ENCODE measurements at regions not wholly inside any gene's neighbourhood (a gene's known extent, or its start where the extent isn't known, plus 50 kb on each side); places are given as distances from the start of the nearest gene placed in this dataset.

- DNase-seq (ENCODE audit: low read depth), result no peak
- Histone ChIP-seq H3K4me3 (ENCODE audit: low read depth, low read length) (no peak overlapping the region), H3K27me3 (ENCODE audit: control insufficient read depth, insufficient read depth, low read length) (no peaks in the 10 kb centered on the region), H3K36me3 (ENCODE audit: control insufficient read depth, insufficient read depth, low read length) (no peaks in the 10 kb centered on the region)
- TF ChIP-seq, protein P1, sequence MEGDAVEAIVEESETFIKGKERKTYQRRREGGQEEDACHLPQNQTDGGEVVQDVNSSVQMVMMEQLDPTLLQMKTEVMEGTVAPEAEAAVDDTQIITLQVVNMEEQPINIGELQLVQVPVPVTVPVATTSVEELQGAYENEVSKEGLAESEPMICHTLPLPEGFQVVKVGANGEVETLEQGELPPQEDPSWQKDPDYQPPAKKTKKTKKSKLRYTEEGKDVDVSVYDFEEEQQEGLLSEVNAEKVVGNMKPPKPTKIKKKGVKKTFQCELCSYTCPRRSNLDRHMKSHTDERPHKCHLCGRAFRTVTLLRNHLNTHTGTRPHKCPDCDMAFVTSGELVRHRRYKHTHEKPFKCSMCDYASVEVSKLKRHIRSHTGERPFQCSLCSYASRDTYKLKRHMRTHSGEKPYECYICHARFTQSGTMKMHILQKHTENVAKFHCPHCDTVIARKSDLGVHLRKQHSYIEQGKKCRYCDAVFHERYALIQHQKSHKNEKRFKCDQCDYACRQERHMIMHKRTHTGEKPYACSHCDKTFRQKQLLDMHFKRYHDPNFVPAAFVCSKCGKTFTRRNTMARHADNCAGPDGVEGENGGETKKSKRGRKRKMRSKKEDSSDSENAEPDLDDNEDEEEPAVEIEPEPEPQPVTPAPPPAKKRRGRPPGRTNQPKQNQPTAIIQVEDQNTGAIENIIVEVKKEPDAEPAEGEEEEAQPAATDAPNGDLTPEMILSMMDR (IDR thresholded peaks at IDR 0.05; ENCODE audit: insufficient read depth, low read length, poor library complexity, severe bottlenecking), result no peak
Measured at GRCh38 chr7:110592557-110592956, 498.4 kb upstream of the LRRN3 start.

GRCh38 chr7:110593355-110593754 lies 497.6 kb upstream of the LRRN3 start:
- no peak for DNase-seq (ENCODE audit: low read depth)
- TF ChIP-seq, protein P1 (IDR thresholded peaks at IDR 0.05; ENCODE audit: insufficient read depth, low read length, poor library complexity, severe bottlenecking), result no peak
- H3K27me3 ChIP-seq (ENCODE audit: control insufficient read depth, insufficient read depth, low read length), result no peaks in the 10 kb centered on the region

DNA sequence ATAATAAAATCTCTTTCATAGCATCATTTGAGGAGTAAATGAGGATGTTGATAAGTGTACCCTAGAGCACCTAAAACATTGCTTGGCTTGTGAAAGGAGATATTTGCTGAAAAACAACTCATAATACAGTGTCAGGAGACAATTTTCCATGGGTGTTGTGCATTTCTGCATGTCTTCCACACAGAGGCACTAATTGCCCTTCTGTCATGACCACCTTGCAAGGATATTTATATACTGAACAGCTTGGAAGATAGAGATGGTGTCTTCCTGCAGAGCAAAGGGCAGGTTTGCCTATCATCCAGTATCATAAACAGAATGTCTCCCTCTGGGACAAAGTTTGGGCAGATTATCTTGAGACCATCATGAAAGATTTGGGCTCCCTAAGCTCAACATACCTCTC lies 495.2 kb upstream of the LRRN3 start:
- H3K27me3 ChIP-seq (ENCODE audit: control insufficient read depth, insufficient read depth, low read length), result no peaks in the 10 kb centered on the region
- no peak for DNase-seq (ENCODE audit: low read depth)
- TF ChIP-seq, protein P1 (IDR thresholded peaks at IDR 0.05; ENCODE audit: insufficient read depth, low read length, poor library complexity, severe bottlenecking), result no peak
- H3K36me3 ChIP-seq (ENCODE audit: control insufficient read depth, insufficient read depth, low read length), result no peaks in the 10 kb centered on the region
- no peak overlapping the region for H3K4me3 ChIP-seq (ENCODE audit: low read depth, low read length)

More at GRCh38 chr7:110593355-110593754, 497.6 kb upstream of the LRRN3 start:
- H3K36me3 ChIP-seq (ENCODE audit: control insufficient read depth, insufficient read depth, low read length), result no peaks in the 10 kb centered on the region
- H3K4me3 ChIP-seq (ENCODE audit: low read depth, low read length), result no peak overlapping the region

DNA sequence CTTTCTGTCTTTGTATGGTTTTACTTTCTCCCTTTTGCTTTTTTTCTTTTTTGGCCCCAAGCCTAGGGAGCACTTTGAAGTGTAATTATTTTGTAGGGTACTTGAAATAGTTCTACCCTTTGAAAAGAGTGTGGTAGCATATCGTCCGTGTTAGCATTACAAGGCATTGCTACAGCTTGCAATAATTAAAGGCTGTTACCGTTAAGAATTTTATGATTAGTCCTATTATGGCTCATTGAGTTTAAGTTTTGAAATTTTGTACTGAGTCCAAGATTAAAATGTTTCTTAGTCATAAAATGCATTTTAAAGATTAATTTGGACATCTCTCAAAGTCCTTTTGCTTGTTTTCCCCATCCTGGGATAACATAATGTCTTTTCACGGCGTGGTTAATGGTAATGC lies 490.0 kb upstream of the LRRN3 start:
- H3K4me3 ChIP-seq (ENCODE audit: low read depth, low read length), result no peak overlapping the region
- no peak for DNase-seq (ENCODE audit: low read depth)
- no peaks in the 10 kb centered on the region for H3K27me3 ChIP-seq (ENCODE audit: control insufficient read depth, insufficient read depth, low read length)
- no peaks in the 10 kb centered on the region for H3K36me3 ChIP-seq (ENCODE audit: control insufficient read depth, insufficient read depth, low read length)
- TF ChIP-seq, protein P1 (IDR thresholded peaks at IDR 0.05; ENCODE audit: insufficient read depth, low read length, poor library complexity, severe bottlenecking), result no peak

DNA sequence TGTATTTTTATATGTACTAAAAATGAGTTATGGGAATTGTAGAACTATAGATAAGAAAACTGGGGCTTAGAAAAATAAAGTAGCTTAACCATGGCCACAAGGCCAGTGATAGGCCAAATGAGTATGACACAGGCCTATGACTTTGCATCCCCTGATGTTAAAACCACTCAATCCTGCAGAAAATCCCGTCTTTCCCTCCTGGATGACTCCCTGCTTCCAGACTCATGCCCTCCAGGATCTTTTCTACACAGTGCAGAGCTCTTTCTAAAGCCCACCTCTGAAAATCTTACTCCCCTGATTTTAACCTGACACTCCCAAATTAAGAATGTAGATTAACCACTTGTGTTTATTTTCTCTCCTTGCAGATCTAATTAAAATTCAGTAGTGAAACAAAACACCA lies 489.2 kb upstream of the LRRN3 start:
- Histone ChIP-seq H3K4me3 (ENCODE audit: low read depth, low read length) (no peak overlapping the region), H3K27me3 (ENCODE audit: control insufficient read depth, insufficient read depth, low read length) (no peaks in the 10 kb centered on the region), H3K36me3 (ENCODE audit: control insufficient read depth, insufficient read depth, low read length) (no peaks in the 10 kb centered on the region)
- DNase-seq (ENCODE audit: low read depth), result no peak
- TF ChIP-seq, protein P1 (IDR thresholded peaks at IDR 0.05; ENCODE audit: insufficient read depth, low read length, poor library complexity, severe bottlenecking), result no peak

DNA sequence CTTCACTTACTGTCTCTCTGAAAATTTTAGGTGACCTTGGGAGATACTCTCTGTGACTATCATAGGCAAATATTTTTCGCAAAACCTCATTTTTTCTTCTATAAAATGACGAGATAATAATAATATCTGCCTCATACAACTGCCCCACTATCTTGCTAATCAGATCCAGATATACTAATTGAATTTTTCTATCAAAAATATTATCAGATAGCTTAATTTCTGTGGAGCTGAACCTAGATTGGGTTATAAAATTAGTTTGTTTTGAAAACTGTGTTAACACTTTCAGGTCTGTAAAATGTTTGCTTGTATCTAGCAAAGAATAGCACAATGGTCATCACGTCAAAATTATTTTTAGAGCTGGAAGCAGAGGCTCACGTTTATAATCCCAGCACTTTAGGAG lies 486.7 kb upstream of the LRRN3 start:
- DNase-seq (ENCODE audit: low read depth), result no peak
- H3K27me3 ChIP-seq (ENCODE audit: control insufficient read depth, insufficient read depth, low read length), result no peaks in the 10 kb centered on the region
- H3K4me3 ChIP-seq (ENCODE audit: low read depth, low read length), result no peak overlapping the region
- TF ChIP-seq, protein P1 (IDR thresholded peaks at IDR 0.05; ENCODE audit: insufficient read depth, low read length, poor library complexity, severe bottlenecking), result no peak
- no peaks in the 10 kb centered on the region for H3K36me3 ChIP-seq (ENCODE audit: control insufficient read depth, insufficient read depth, low read length)
